NB4 (cell line): ENCODE measurements at regions not wholly inside any gene's neighbourhood (a gene's known extent, or its start where the extent isn't known, plus 50 kb on each side); places are given as distances from the start of the nearest gene placed in this dataset.

Source experiments
- CTCF ChIP-seq: IDR thresholded peaks from one replicate; pipeline ENCODE4 v1.5.1; 2012; ENCODE audit warnings: low read depth, low read length
- MYC ChIP-seq: IDR thresholded peaks from 2 replicates; pipeline ENCODE4 v1.6.1; 2011; ENCODE audit warnings: low read depth, low read length
- POLR2A ChIP-seq: IDR thresholded peaks from 2 replicates; pipeline ENCODE4 v1.6.1; 2011; ENCODE audit warnings: mild to moderate bottlenecking; ENCODE audit not compliant: insufficient read length; ENCODE audit errors: extremely low read depth

GRCh38 chr3:98709441-98709840 lies 53.7 kb upstream of the ST3GAL6 start:
- TF ChIP-seq CTCF (no peak), POLR2A (no peak), MYC (no peak)
